B cell (primary cell): ENCODE measurements at regions not wholly inside any gene's neighbourhood (a gene's known extent, or its start where the extent isn't known, plus 50 kb on each side); places are given as distances from the start of the nearest gene placed in this dataset.

ENCODE experiments used
- EZH2 ChIP-seq: IDR thresholded peaks from 2 replicates; pipeline ENCODE4 v1.6.1; 2012; ENCODE audit warnings: borderline replicate concordance, low read depth, mild to moderate bottlenecking, moderate library complexity, low read length; ENCODE audit not compliant: insufficient read depth, poor library complexity, severe bottlenecking
- TF ChIP-seq, protein P1 (sequence below): fragments of 200-600 bp; IDR thresholded peaks from one replicate; pipeline ENCODE4 v1.8.0; 2022; ENCODE audit warnings: antibody characterized with exemption, mild to moderate bottlenecking

DNA sequence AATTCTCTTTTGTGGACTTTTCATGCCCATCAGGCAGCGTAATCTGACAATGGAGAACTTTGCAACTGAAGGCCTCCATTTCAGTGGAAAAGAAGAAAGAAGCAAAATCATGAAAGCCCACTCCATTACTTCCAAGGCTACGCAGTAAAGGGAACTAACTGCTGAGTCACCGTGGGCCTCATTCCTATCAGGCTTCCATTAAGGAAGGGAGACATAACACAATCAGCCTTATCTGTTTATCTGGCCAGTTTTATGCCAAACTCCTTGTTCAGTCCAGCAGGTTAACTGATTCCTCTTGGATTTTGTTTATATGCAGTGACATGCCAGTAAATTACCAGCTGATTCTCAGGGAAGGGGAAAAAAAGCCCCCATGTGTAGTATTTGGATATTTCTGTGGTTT is 56.8 kb upstream of the KATNAL1 start:
- TF ChIP-seq, protein P1, sequence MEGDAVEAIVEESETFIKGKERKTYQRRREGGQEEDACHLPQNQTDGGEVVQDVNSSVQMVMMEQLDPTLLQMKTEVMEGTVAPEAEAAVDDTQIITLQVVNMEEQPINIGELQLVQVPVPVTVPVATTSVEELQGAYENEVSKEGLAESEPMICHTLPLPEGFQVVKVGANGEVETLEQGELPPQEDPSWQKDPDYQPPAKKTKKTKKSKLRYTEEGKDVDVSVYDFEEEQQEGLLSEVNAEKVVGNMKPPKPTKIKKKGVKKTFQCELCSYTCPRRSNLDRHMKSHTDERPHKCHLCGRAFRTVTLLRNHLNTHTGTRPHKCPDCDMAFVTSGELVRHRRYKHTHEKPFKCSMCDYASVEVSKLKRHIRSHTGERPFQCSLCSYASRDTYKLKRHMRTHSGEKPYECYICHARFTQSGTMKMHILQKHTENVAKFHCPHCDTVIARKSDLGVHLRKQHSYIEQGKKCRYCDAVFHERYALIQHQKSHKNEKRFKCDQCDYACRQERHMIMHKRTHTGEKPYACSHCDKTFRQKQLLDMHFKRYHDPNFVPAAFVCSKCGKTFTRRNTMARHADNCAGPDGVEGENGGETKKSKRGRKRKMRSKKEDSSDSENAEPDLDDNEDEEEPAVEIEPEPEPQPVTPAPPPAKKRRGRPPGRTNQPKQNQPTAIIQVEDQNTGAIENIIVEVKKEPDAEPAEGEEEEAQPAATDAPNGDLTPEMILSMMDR = no peak
- TF ChIP-seq EZH2 = no peak
